Smooth muscle cell (in vitro differentiated cells): ENCODE measurements at regions not wholly inside any gene's neighbourhood (a gene's known extent, or its start where the extent isn't known, plus 50 kb on each side); places are given as distances from the start of the nearest gene placed in this dataset.

Experiments used
- DNase-seq: peaks from one replicate; lab custom pipeline; 2025; ENCODE audit not compliant: unreplicated experiment; lab: John Stamatoyannopoulos, UW
- H2AFZ ChIP-seq: fragments of 200-600 bp; sonication (generic); 2 replicates; pipeline ENCODE4 v1.6.0; 2016; ENCODE audit warnings: antibody characterized with exemption, low read depth, mild to moderate bottlenecking
- H3F3A ChIP-seq: fragments of 200-600 bp; sonication (generic); 2 replicates; pipeline ENCODE4 v1.6.0; 2017; ENCODE audit warnings: antibody characterized with exemption, low read depth
- H3K27ac ChIP-seq: fragments of 200-600 bp; sonication (generic); 2 replicates; pipeline ENCODE4 v1.5.1; 2016; ENCODE audit warnings: low read depth, mild to moderate bottlenecking
- H3K27me3 ChIP-seq: fragments of 200-600 bp; sonication (generic); 2 replicates; pipeline ENCODE4 v1.6.1; 2016; ENCODE audit warnings: low read depth, mild to moderate bottlenecking
- H3K36me3 ChIP-seq: fragments of 200-600 bp; sonication (generic); 2 replicates; pipeline ENCODE4 v1.5.1; 2016; ENCODE audit warnings: low read depth
- H3K4me1 ChIP-seq: fragments of 200-600 bp; sonication (generic); 2 replicates; pipeline ENCODE4 v1.5.1; 2016; ENCODE audit warnings: low read depth
- H3K4me2 ChIP-seq: fragments of 200-600 bp; sonication (generic); 2 replicates; pipeline ENCODE4 v1.6.0; 2016; ENCODE audit warnings: mild to moderate bottlenecking
- H3K4me3 ChIP-seq: fragments of 200-600 bp; sonication (generic); 2 replicates; pipeline ENCODE4 v1.5.1; 2016; ENCODE audit warnings: mild to moderate bottlenecking
- H3K79me2 ChIP-seq: fragments of 200-600 bp; sonication (generic); 2 replicates; pipeline ENCODE4 v1.6.0; 2016; ENCODE audit warnings: low read depth, mild to moderate bottlenecking
- H3K9ac ChIP-seq: fragments of 200-600 bp; sonication (generic); 2 replicates; pipeline ENCODE4 v1.6.0; 2016; ENCODE audit warnings: low read depth
- H3K9me3 ChIP-seq: fragments of 200-600 bp; sonication (generic); replicated peaks from 2 replicates; pipeline ENCODE4 v1.5.1; 2016; ENCODE audit warnings: low read depth
- H4K20me1 ChIP-seq: fragments of 200-600 bp; sonication (generic); 2 replicates; pipeline ENCODE4 v1.6.0; 2016; ENCODE audit warnings: low read depth
- WGBS: methylation state at CpG from one replicate; pipeline ENCODE4 v1.1.7; 2016; ENCODE audit warnings: low lambda C conversion rate; 5-methylcytosine and 5-hydroxymethylcytosine counted together
- TF ChIP-seq, protein P1 (sequence below): fragments of 200-600 bp; sonication (generic); IDR thresholded peaks from 2 replicates; pipeline ENCODE4 v1.5.1; 2017; ENCODE audit warnings: borderline replicate concordance, mild to moderate bottlenecking, antibody characterized with exemption; ENCODE audit not compliant: insufficient read depth, poor library complexity, severe bottlenecking

DNA sequence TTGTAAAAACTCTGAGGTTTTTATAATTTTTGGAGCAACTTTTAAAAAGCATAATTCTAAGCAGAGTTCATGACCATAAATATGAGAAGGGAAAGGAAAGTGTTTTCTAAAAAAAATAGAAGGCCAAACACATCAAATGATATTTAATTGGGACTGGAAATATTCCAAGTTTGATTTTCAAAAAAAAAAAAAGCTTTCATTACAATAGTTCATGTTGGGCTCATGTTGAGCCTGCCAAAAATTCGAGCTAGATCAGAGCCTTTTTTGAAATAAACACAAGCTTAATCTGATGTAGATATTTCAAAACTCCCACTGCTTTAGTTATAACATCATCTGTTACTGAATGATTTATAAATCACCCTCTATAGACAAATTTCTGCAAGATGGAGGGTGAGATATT is 163.4 kb upstream of the DEFB112 start:
- Histone ChIP-seq H4K20me1 (no peaks in the 10 kb centered on the region), H3F3A (no peaks in the 10 kb centered on the region), H3K4me1 (peaks cover 4% of the 10 kb centered on the region), H3K4me3 (no peak overlapping the region), H3K36me3 (no peaks in the 10 kb centered on the region), H3K4me2 (no peak overlapping the region), H2AFZ (no peak overlapping the region), H3K79me2 (no peaks in the 10 kb centered on the region), H3K9ac (no peak overlapping the region), H3K27me3 (no peaks in the 10 kb centered on the region), H3K27ac (no peak overlapping the region), H3K9me3 (no peaks in the 10 kb centered on the region)
- TF ChIP-seq, protein P1, sequence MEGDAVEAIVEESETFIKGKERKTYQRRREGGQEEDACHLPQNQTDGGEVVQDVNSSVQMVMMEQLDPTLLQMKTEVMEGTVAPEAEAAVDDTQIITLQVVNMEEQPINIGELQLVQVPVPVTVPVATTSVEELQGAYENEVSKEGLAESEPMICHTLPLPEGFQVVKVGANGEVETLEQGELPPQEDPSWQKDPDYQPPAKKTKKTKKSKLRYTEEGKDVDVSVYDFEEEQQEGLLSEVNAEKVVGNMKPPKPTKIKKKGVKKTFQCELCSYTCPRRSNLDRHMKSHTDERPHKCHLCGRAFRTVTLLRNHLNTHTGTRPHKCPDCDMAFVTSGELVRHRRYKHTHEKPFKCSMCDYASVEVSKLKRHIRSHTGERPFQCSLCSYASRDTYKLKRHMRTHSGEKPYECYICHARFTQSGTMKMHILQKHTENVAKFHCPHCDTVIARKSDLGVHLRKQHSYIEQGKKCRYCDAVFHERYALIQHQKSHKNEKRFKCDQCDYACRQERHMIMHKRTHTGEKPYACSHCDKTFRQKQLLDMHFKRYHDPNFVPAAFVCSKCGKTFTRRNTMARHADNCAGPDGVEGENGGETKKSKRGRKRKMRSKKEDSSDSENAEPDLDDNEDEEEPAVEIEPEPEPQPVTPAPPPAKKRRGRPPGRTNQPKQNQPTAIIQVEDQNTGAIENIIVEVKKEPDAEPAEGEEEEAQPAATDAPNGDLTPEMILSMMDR: no peak
- WGBS: 45% methylated on average over 1 of the region's 1 CpG
- DNase-seq: no peak

DNA sequence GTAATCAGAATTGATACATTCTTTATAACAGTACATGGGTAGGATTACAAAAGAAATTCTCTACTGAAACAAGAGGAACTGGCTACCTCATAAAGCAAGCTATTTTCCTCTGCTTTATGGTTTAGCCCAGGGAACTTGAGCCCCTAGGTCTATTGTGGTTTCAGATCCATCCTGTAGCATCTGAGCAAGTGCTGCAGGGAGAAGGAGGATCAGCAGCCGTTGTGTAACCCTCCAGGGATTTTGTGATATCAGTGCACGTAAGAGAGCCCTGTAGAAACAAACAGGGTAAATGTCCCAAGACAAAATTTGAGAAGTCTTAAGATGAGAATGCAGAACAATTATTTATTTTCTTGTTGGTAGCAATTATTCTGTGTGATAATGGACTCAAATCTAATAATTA is 165.2 kb upstream of the DEFB112 start:
- Histone ChIP-seq H3K27ac (no peak overlapping the region), H2AFZ (no peak overlapping the region), H3K9me3 (no peaks in the 10 kb centered on the region), H3K9ac (no peak overlapping the region), H3K4me3 (no peak overlapping the region), H3K27me3 (no peaks in the 10 kb centered on the region), H3K79me2 (no peaks in the 10 kb centered on the region), H3K36me3 (no peaks in the 10 kb centered on the region), H3K4me2 (no peak overlapping the region), H4K20me1 (no peaks in the 10 kb centered on the region), H3F3A (no peaks in the 10 kb centered on the region), H3K4me1 (peaks cover 4% of the 10 kb centered on the region)
- WGBS: 82% methylated on average over 2 of the region's 2 CpGs
- no peak for DNase-seq
- TF ChIP-seq, protein P1: no peak

DNA sequence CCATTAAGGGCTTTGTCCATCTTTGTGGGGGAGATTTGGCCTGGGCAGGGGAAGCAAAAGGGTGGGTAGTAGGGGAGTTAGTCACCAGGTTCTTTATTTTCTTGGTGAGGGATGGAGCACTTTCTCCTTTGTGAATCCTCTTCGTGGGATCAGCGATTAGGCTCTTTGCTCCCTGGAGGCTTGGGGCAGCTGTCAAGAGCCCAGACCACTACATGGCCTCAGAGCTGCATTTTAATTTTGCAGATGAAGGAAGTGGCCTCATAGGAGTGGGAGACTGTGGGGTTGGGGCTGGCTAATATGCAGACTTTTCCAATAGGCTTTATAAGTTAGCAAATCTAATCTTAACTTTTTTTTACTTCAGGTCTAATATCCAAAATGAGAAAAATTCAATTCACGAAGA is 168.1 kb upstream of the DEFB112 start:
- H3K27me3 ChIP-seq: no peaks in the 10 kb centered on the region
- peaks cover 4% of the 10 kb centered on the region for H3K4me1 ChIP-seq
- H3K9me3 ChIP-seq: no peaks in the 10 kb centered on the region
- 67% methylated on average over 3 of the region's 3 CpGs for whole genome bisulfite sequencing
- no peak overlapping the region for H3K4me2 ChIP-seq
- H3F3A ChIP-seq: no peaks in the 10 kb centered on the region
- no peak overlapping the region for H3K9ac ChIP-seq
- H2AFZ ChIP-seq: no peak overlapping the region
- no peaks in the 10 kb centered on the region for H3K36me3 ChIP-seq
- H3K27ac ChIP-seq: no peak overlapping the region
- DNase-seq: no peak
- TF ChIP-seq, protein P1: no peak
- no peaks in the 10 kb centered on the region for H3K79me2 ChIP-seq
- no peaks in the 10 kb centered on the region for H4K20me1 ChIP-seq
- no peak overlapping the region for H3K4me3 ChIP-seq

DNA sequence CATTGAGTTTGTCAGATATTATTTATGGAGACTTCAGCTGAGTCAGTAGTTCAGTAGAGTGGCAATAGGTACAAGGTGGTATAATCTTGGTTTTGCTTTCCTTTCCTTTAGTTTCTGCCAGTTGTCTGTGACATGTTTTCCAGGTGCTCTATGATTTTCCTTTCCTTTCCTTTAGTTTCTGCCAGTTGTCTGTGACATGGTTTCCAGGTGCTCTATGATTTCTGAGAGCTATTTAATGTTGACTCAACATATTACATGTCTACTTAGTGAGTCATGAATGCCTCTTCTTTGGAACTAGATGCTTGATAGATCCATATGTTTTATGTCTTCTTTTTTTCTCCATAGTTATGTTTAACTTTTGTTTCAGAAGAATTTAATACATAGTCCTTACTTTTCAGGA is 186.4 kb upstream of the DEFB112 start:
- no peaks in the 10 kb centered on the region for H3K79me2 ChIP-seq
- DNase-seq: no peak
- no peaks in the 10 kb centered on the region for H3K27me3 ChIP-seq
- no peak overlapping the region for H3K9ac ChIP-seq
- H3K4me2 ChIP-seq: no peak overlapping the region
- H3K27ac ChIP-seq: no peak overlapping the region
- H4K20me1 ChIP-seq: no peaks in the 10 kb centered on the region
- H3K4me1 ChIP-seq: no peaks in the 10 kb centered on the region
- H3K4me3 ChIP-seq: no peak overlapping the region
- no peaks in the 10 kb centered on the region for H3K36me3 ChIP-seq
- no peaks in the 10 kb centered on the region for H3K9me3 ChIP-seq
- H3F3A ChIP-seq: no peaks in the 10 kb centered on the region
- H2AFZ ChIP-seq: no peak overlapping the region
- TF ChIP-seq, protein P1: no peak
